OCI-LY7 (cell line): ENCODE measurements at regions not wholly inside any gene's neighbourhood (a gene's known extent, or its start where the extent isn't known, plus 50 kb on each side); places are given as distances from the start of the nearest gene placed in this dataset.

ENCODE experiments used
- BruUV-seq: library from RNA; stranded (reverse); fragments of 400-500 nt; replicated peaks from 2 replicates; lab custom pipeline; 2021; lab: Mats Ljungman, UMichigan
- CTCF ChIA-PET: fragments of 300-600 bp; sonication (Branson Sonifier 250); formaldehyde crosslinking; loops from one replicate; lab custom pipeline; 2022; ENCODE audit warnings: antibody characterized with exemption; ENCODE audit not compliant: unreplicated experiment; lab: Charles Lee
- POLR2A ChIA-PET: fragments of 300-600 bp; sonication (Branson Sonifier 250); formaldehyde crosslinking; loops from one replicate; lab custom pipeline; 2022; ENCODE audit warnings: antibody characterized with exemption; lab: Charles Lee
- DNase-seq: peaks from one replicate; pipeline ENCODE4 v3.0.0-alpha.2; 2015; ENCODE audit warnings: low spot score
- H2AFZ ChIP-seq: fragments of 200-600 bp; sonication (generic), shearing (Covaris generic); 2 replicates; pipeline ENCODE4 v1.6.1; 2014; ENCODE audit warnings: mild to moderate bottlenecking, antibody characterized with exemption, low read length, moderate library complexity
- H3K27ac ChIP-seq: fragments of 200-600 bp; sonication (generic); 2 replicates; pipeline ENCODE4 v1.5.1; 2014; ENCODE audit warnings: mixed run types, low read depth, mild to moderate bottlenecking, moderate library complexity, low read length, inconsistent platforms; ENCODE audit not compliant: poor library complexity, severe bottlenecking
- H3K36me3 ChIP-seq: fragments of 200-600 bp; sonication (generic); 2 replicates; pipeline ENCODE4 v1.6.1; 2014; ENCODE audit warnings: mild to moderate bottlenecking, antibody characterized with exemption, low read length, moderate library complexity, mixed read lengths; ENCODE audit not compliant: insufficient read depth
- H3K4me1 ChIP-seq: fragments of 200-600 bp; sonication (generic); 2 replicates; pipeline ENCODE4 v1.5.1; 2014; ENCODE audit warnings: mild to moderate bottlenecking, low read length; ENCODE audit not compliant: insufficient read depth, poor library complexity, severe bottlenecking
- H3K4me2 ChIP-seq: fragments of 200-600 bp; sonication (generic); 2 replicates; pipeline ENCODE4 v1.6.1; 2014; ENCODE audit warnings: mild to moderate bottlenecking, low read length
- H3K4me3 ChIP-seq: fragments of 200-600 bp; sonication (generic); 2 replicates; pipeline ENCODE4 v1.5.1; 2014; ENCODE audit warnings: mild to moderate bottlenecking, low read depth, low read length; ENCODE audit not compliant: poor library complexity, severe bottlenecking
- H3K79me2 ChIP-seq: fragments of 200-600 bp; sonication (generic); 2 replicates; pipeline ENCODE4 v1.6.1; 2016; ENCODE audit warnings: low read depth, mild to moderate bottlenecking, low read length, moderate library complexity, mixed read lengths; ENCODE audit not compliant: insufficient read depth
- H3K9me2 ChIP-seq: fragments of 200-600 bp; sonication (generic); 2 replicates; pipeline ENCODE4 v1.6.1; 2016; ENCODE audit warnings: mild to moderate bottlenecking, low read length, mixed read lengths; ENCODE audit not compliant: insufficient read depth
- H3K9me3 ChIP-seq: fragments of 200-600 bp; sonication (generic); 2 replicates; pipeline ENCODE4 v1.6.1; 2014; ENCODE audit warnings: mild to moderate bottlenecking, mixed run types, low read length, mixed read lengths
- H4K20me1 ChIP-seq: fragments of 200-600 bp; sonication (generic); 2 replicates; pipeline ENCODE4 v1.6.1; 2014; ENCODE audit warnings: mild to moderate bottlenecking, antibody characterized with exemption, low read length, moderate library complexity, mixed read lengths; ENCODE audit not compliant: insufficient read depth
- CTCF ChIP-seq: fragments of 200-600 bp; sonication (generic); conservative IDR thresholded peaks from 2 replicates; pipeline ENCODE4 v1.5.1; 2014; ENCODE audit warnings: mild to moderate bottlenecking, antibody characterized with exemption, low read length, moderate library complexity, mixed read lengths
- EZH2phosphoT487 ChIP-seq: fragments of 200-600 bp; sonication (generic); IDR thresholded peaks from 2 replicates; pipeline ENCODE4 v1.6.1; 2018; ENCODE audit warnings: low read depth, borderline replicate concordance, mild to moderate bottlenecking, mixed run types, antibody characterized with exemption, low read length, moderate library complexity, mixed read lengths
- intact Hi-C: fragments of 100-400 bp; cut with micrococcal nuclease; formaldehyde crosslinking; loops from one replicate; pipeline ENCODE4 v1.10.0; 2022; ENCODE audit not compliant: unreplicated experiment

- intact Hi-C loops, result no loop called here
- no peak for DNase-seq
- no TSS peak for BruUV-seq
- H3K9me2 ChIP-seq, result no peaks in the 10 kb centered on the region
- no peak overlapping the region for H2AFZ ChIP-seq
- H3K4me1 ChIP-seq, result no peaks in the 10 kb centered on the region
- 0 out of 2 replicates have a peak, but pooled peaks cover 4% of the 10 kb centered on the region for H3K9me3 ChIP-seq
- no peaks in the 10 kb centered on the region for H3K79me2 ChIP-seq
- no peak overlapping the region for H3K27ac ChIP-seq
- H3K4me2 ChIP-seq, result no peak overlapping the region
- H4K20me1 ChIP-seq, result no peaks in the 10 kb centered on the region
- TF ChIP-seq EZH2phosphoT487, result no peak
- TF ChIP-seq CTCF, result no peak
- H3K36me3 ChIP-seq, result no peaks in the 10 kb centered on the region
- H3K4me3 ChIP-seq, result no peak overlapping the region
- CTCF ChIA-PET, result no interaction called here
- POLR2A ChIA-PET, result no interaction called here
These were observed 316.0 kb upstream of the IRAK1BP1 start for GRCh38 chr6:78551361-78551760.

GRCh38 chr6:78552435-78552834, 314.9 kb upstream of the IRAK1BP1 start:
- ChIA-PET POLR2A (interaction anchor here (1.4 kb wide), 1 partner anchor 15 kb away, joined by 4 read pairs; no protein-coding TSS in a partner anchor), CTCF (no interaction called here)
- no peaks in the 10 kb centered on the region for H3K79me2 ChIP-seq
- H3K27ac ChIP-seq, result no peak overlapping the region
- 0 out of 2 replicates have a peak, but pooled peaks cover 4% of the 10 kb centered on the region for H3K9me3 ChIP-seq
- no peak for TF ChIP-seq EZH2phosphoT487
- no peak for TF ChIP-seq CTCF
- H3K36me3 ChIP-seq, result no peaks in the 10 kb centered on the region
- H3K9me2 ChIP-seq, result no peaks in the 10 kb centered on the region
- H3K4me1 ChIP-seq, result no peaks in the 10 kb centered on the region
- no peak overlapping the region for H2AFZ ChIP-seq
- BruUV-seq, result no TSS peak
- intact Hi-C loops, result no loop called here
- no peak overlapping the region for H3K4me2 ChIP-seq
- H4K20me1 ChIP-seq, result no peaks in the 10 kb centered on the region
- DNase-seq, result no peak
- no peak overlapping the region for H3K4me3 ChIP-seq

- DNase-seq, result no peak
- ChIA-PET POLR2A (no interaction called here), CTCF (interaction anchor here (0.6 kb wide), 1 partner anchor 40 kb away, joined by 3 read pairs; no protein-coding TSS in a partner anchor)
- no peaks in the 10 kb centered on the region for H3K79me2 ChIP-seq
- H3K4me2 ChIP-seq, result no peak overlapping the region
- BruUV-seq, result no TSS peak
- H3K4me3 ChIP-seq, result no peak overlapping the region
- TF ChIP-seq CTCF (no peak), EZH2phosphoT487 (no peak)
- no peaks in the 10 kb centered on the region for H3K36me3 ChIP-seq
- 0 out of 2 replicates have a peak, but pooled peaks cover 4% of the 10 kb centered on the region for H3K9me3 ChIP-seq
- intact Hi-C loops, result no loop called here
- no peak overlapping the region for H3K27ac ChIP-seq
- no peaks in the 10 kb centered on the region for H3K9me2 ChIP-seq
- H3K4me1 ChIP-seq, result no peaks in the 10 kb centered on the region
- H4K20me1 ChIP-seq, result no peaks in the 10 kb centered on the region
- no peak overlapping the region for H2AFZ ChIP-seq
These were observed 313.0 kb upstream of the IRAK1BP1 start for GRCh38 chr6:78554341-78554740.
